ENCODE measurements at regions not wholly inside any gene's neighbourhood (a gene's known extent, or its start where the extent isn't known, plus 50 kb on each side); places are given as distances from the start of the nearest gene placed in this dataset.

DNA sequence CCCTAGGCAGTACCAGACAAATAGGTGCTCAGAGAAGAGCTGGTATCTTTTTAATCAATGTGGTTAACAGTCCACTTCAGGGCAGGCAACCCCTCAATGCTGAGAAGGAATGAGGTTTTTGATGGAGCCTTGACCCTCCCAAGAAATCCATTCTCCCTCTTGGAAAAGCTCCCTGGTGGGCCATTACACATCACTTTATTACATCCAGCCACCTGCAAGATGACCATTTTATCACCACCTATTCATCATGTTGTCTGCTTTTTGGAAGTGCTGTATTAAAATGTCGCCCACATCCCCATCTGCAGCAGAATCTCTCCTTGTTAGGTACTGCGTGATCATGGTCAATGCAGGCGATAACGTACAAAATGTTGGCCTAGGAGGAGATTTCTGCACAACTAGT, 614.7 kb upstream of the TMEM132C start:
- TF ChIP-seq, protein P1, sequence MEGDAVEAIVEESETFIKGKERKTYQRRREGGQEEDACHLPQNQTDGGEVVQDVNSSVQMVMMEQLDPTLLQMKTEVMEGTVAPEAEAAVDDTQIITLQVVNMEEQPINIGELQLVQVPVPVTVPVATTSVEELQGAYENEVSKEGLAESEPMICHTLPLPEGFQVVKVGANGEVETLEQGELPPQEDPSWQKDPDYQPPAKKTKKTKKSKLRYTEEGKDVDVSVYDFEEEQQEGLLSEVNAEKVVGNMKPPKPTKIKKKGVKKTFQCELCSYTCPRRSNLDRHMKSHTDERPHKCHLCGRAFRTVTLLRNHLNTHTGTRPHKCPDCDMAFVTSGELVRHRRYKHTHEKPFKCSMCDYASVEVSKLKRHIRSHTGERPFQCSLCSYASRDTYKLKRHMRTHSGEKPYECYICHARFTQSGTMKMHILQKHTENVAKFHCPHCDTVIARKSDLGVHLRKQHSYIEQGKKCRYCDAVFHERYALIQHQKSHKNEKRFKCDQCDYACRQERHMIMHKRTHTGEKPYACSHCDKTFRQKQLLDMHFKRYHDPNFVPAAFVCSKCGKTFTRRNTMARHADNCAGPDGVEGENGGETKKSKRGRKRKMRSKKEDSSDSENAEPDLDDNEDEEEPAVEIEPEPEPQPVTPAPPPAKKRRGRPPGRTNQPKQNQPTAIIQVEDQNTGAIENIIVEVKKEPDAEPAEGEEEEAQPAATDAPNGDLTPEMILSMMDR (IDR thresholded peaks at IDR 0.05), result no peak
- no peak for TF ChIP-seq ZFX (IDR thresholded peaks at IDR 0.05; ENCODE audit: borderline replicate concordance)
